ENCODE measurements at regions not wholly inside any gene's neighbourhood (a gene's known extent, or its start where the extent isn't known, plus 50 kb on each side); places are given as distances from the start of the nearest gene placed in this dataset.
"Not testable (repeated sequence)": the region's sequence is repeated elsewhere in the genome, so short reads cannot be mapped to it uniquely, and the experiment has no call there.

- FAIRE-seq: no peak
These were observed 341.9 kb upstream of the EYS start for GRCh38 chr6:66048684-66049474.

DNA sequence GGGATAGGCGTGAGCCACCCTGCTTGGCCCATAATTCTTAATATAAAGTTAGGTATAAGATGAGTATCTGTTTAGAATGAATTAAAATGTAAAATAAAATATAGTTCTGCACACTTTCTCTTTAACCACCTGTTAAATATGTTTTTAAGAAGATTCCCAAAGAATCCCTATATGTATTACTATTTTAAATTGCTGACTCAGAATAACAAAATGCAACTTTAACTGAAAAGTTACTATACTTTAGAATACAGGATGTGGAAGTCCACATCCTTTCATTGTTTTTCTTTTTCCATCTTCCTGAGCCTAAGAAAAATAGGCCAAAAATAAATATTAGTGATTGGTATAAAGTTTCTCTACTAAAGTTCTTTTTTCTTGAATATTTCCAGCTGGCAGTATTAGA lies 325.6 kb upstream of the EYS start:
- no peak for FAIRE-seq

- no peak for FAIRE-seq
These were observed 322.4 kb upstream of the EYS start for GRCh38 chr6:66029391-66029790.

DNA sequence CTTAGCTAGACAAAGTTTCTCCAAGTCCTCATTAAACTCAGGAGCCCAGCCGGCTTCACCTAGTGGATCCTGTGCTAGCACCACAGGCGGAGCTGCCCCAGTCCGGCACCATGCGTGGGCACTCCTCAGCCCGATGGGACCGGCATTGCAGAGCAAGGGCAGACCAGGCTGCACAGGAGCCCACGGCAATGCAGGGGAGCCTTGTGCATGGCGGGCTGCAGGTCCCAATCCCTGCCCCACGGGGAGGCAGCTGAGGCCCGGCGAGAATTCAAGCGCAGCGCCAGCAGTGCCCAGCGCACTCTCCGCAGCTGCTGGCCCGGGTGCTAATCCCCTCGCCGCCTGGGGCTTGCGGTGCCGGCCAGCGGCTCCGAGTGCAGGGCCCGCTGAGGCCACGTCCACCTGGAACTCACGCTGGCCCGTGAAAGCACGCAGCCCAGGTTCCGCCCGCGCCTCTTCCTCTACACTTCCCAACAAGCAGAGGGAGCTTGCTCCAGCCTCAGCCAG lies 292.3 kb upstream of the EYS start:
- FAIRE-seq: no peak

DNA sequence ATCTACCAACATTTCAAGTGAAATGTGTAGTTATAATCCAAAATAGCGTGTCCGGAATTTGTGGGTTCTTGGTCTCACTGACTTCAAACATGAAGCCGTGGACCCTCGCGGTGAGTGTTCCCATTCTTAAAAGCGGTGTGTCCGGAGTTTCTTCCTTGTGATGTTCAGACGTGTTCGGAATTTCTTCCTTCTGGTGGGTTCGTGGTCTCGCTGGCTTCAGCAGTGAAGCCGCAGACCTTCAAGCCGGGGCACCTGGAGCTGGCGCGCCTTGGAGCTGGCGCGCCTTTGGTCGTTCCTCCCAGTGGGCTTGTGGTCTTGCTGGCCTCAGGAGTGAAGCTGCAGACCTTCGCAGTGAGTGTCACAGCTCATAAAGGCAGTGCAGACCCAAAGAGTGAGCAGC lies 291.5 kb upstream of the EYS start:
- no peak for FAIRE-seq

GRCh38 chr6:65997539-65997938 lies 290.5 kb upstream of the EYS start:
- no peak for FAIRE-seq

DNA sequence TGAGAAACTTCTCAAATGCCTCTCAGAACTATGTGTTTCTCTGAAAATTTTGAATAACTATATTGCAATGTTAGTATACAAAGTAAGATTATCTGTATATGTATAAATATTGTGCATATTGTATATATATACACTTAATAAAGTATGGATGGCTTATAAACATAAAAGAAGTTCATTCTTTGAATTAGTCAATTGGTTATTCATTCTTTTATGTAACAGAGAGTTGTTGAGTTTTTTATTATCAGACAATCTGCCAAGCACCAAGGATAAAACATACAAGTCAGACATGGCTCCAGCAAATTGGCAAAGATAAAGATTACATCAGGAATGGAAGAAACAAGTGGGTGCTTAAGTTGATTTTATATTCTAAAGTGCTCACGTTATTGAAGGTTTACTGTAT lies 289.1 kb upstream of the EYS start:
- no peak for FAIRE-seq

DNA sequence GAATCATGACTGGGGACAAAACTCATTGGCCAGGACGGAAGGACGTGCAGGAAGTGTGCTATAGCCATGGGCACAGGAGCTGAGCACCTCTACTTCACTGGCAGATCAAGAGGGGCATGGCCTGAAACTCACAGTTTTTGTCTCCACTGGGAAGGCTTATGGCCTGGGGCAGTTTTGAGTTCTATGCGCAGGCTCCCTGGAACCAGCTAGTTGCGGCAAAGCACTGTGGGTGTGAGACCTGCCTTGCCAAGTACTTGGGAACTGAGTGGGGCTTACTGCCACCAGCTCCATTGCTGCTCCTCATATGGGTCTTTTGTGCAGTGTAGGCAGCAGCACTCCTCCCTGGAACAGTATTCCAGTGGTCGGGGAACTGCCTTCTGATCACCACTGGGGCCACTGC lies 282.6 kb upstream of the EYS start:
- no peak for FAIRE-seq

- no peak for FAIRE-seq
These were observed 281.0 kb upstream of the EYS start for GRCh38 chr6:65988006-65988405.

GRCh38 chr6:65984089-65984488 lies 277.1 kb upstream of the EYS start:
- no peak for FAIRE-seq

DNA sequence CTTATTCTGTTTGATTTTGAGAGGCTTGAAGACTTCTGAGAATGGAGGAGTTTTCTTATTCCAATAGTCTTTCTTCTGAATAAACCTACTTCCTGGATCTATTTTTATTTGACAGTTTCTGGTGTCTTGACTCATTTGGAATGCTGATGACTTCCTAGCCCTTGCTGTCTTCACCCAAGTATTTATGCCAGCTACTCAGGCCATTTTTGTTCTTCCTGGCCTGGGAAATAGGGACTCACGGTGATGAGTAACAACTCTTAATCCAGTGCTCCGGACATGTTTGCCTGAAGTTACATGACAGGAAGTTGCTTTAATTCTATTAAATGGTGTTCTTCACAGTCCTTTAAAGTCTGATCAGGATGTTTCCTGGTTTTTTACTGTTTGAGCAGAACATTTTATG lies 272.1 kb upstream of the EYS start:
- no peak for FAIRE-seq

DNA sequence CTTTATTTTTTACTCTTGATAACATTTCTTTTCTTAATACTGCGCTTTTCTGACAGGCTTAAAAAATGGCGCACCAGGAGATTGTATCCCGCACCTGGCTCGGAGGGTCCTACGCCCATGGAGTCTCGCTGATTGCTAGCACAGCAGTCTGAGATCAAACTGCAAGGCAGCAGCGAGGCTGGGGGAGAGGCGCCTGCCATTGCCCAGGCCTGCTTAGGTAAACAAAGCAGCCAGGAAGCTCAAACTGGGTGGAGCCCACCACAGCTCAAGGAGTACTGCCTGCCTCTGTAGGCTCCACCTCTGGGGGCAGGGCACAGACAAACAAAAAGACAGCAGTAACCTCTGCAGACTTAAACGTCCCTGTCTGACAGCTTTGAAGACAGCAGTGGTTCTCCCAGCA lies 264.2 kb upstream of the EYS start:
- not testable (repeated sequence) for FAIRE-seq

- no peak for FAIRE-seq
These were observed 257.2 kb upstream of the EYS start for GRCh38 chr6:65964261-65964660.

DNA sequence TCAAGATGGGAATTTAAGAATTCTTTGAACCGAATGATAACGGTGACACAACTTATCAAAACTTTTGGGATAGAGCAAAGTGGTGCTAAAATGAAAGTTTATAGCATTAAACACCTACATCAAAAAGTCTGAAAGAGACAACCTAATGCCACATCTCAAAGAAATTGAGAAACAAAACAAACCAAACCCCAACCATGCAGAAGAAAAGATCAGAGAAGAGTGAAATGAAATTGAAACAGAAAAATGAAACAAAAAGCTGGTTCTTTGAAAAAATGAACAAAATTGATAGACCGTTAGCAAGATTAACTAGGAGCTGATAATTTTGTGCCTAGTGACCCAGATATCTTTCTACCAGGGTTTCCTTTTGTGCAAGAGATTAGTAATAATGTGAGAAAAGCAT lies 248.0 kb upstream of the EYS start:
- FAIRE-seq: no peak

GRCh38 chr6:65948062-65948461 lies 241.0 kb upstream of the EYS start:
- FAIRE-seq: no peak

GRCh38 chr6:65943548-65943947 lies 236.5 kb upstream of the EYS start:
- FAIRE-seq: no peak

DNA sequence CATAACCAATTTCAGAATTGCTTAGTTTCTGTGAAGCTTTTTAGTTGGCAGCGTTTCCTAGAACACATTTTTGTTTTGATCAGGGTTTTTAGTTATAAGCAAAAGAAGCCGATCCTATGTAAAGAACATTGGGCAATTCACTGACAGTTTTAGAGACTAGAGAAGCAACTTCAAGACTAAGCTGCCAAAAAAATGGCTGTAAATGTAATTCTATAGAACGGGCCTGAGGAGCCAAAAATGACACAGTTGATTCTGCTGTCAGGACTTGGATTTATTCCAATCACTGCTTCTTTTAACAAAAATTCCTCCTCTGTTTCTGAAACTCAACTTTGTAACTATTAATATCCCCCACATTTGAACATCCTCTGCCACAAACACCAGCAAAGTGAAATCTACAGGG lies 236.0 kb upstream of the EYS start:
- no peak for FAIRE-seq

GRCh38 chr6:65938000-65938399 lies 231.0 kb upstream of the EYS start:
- no peak for FAIRE-seq

- no peak for FAIRE-seq
These were observed 228.4 kb upstream of the EYS start for GRCh38 chr6:65935412-65935811.

DNA sequence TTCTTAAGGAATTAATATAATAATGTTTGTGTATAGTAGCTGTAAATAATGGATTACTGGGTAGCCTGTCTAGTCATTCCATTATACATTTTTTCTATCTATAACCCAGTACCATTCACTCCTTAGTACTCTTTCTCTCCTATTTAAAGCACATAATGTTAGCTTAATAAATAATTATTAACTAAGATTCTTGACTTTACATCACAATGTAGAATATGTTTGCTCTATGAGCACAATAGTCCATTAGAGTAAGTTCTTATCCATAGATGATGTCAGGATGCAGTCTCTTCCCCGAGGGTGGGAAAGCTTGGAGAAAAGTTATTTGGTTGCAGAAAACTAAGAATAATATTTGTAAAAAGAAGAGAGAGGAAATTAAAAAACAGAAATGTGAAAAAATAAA lies 226.4 kb upstream of the EYS start:
- no peak for FAIRE-seq

GRCh38 chr6:65927141-65927540 lies 220.1 kb upstream of the EYS start:
- FAIRE-seq: no peak

GRCh38 chr6:65924411-65924810 lies 217.4 kb upstream of the EYS start:
- no peak for FAIRE-seq

DNA sequence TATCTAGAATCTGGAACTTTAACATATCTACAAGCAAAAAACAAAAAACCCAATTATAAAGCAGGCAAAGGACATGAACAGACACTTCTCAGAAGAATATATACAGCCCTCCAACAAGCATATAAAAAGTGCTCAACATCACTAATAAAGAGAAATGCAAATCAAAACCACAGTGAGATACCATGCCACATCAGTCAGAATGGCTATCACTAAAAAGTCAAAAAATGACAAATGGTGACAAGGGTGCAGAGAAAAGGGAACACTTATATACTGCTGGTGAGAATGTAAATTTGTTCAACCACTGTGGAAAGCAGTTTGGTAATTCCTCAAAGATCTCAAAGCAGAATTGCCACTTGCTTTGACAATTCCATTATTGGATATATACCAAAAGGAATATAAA lies 215.0 kb upstream of the EYS start:
- no peak for FAIRE-seq

GRCh38 chr6:65908065-65908464 lies 201.0 kb upstream of the EYS start:
- FAIRE-seq: no peak

GRCh38 chr6:65903992-65904391 lies 197.0 kb upstream of the EYS start:
- no peak for FAIRE-seq

Data from A204.1 (cell line).